ENCODE measurements at regions not wholly inside any gene's neighbourhood (a gene's known extent, or its start where the extent isn't known, plus 50 kb on each side); places are given as distances from the start of the nearest gene placed in this dataset.
"Not testable (repeated sequence)": the region's sequence is repeated elsewhere in the genome, so short reads cannot be mapped to it uniquely, and the experiment has no call there.

- Mint-ChIP-seq H3K36me3 (ENCODE audit: low read depth) (no peaks in the 10 kb centered on the region), H3K4me1 (ENCODE audit: low read depth) (no peaks in the 10 kb centered on the region), H3K9me3 (no peaks in the 10 kb centered on the region), H3K4me3 (no peak overlapping the region), H3K27me3 (ENCODE audit: low read depth) (no peaks in the 10 kb centered on the region), H3K27ac (no peak overlapping the region)
- no peak for DNase-seq (ENCODE audit: low spot score)
These were observed 849.4 kb downstream of the DACH1 start for GRCh38 chr13:71017607-71018006.

- Mint-ChIP-seq H3K4me3 (no peak overlapping the region), H3K36me3 (ENCODE audit: low read depth) (no peaks in the 10 kb centered on the region), H3K9me3 (no peaks in the 10 kb centered on the region), H3K4me1 (ENCODE audit: low read depth) (no peaks in the 10 kb centered on the region), H3K27ac (no peak overlapping the region), H3K27me3 (ENCODE audit: low read depth) (no peaks in the 10 kb centered on the region)
- DNase-seq (ENCODE audit: low spot score): no peak
These were observed 851.5 kb downstream of the DACH1 start for GRCh38 chr13:71015516-71015915.

- no peak for DNase-seq (ENCODE audit: low spot score)
- Mint-ChIP-seq H3K9me3 (no peaks in the 10 kb centered on the region), H3K36me3 (ENCODE audit: low read depth) (no peaks in the 10 kb centered on the region), H3K4me3 (no peak overlapping the region), H3K27ac (no peak overlapping the region), H3K27me3 (ENCODE audit: low read depth) (no peaks in the 10 kb centered on the region), H3K4me1 (ENCODE audit: low read depth) (no peaks in the 10 kb centered on the region)
These were observed 852.0 kb downstream of the DACH1 start for GRCh38 chr13:71015021-71015420.

- Mint-ChIP-seq H3K4me3 (no peak overlapping the region), H3K9me3 (no peaks in the 10 kb centered on the region), H3K27ac (no peak overlapping the region), H3K36me3 (ENCODE audit: low read depth) (no peaks in the 10 kb centered on the region), H3K27me3 (ENCODE audit: low read depth) (no peaks in the 10 kb centered on the region), H3K4me1 (ENCODE audit: low read depth) (no peaks in the 10 kb centered on the region)
- DNase-seq (ENCODE audit: low spot score): no peak
These were observed 861.1 kb downstream of the DACH1 start for GRCh38 chr13:71005919-71006318.

GRCh38 chr13:70995338-70995737 is 871.7 kb downstream of the DACH1 start:
- Mint-ChIP-seq H3K4me1 (ENCODE audit: low read depth) (no peaks in the 10 kb centered on the region), H3K27ac (no peak overlapping the region)

GRCh38 chr13:70994191-70994590 is 872.8 kb downstream of the DACH1 start:
- Mint-ChIP-seq H3K27me3 (ENCODE audit: low read depth) (no peaks in the 10 kb centered on the region), H3K4me3 (no peak overlapping the region), H3K9me3 (no peaks in the 10 kb centered on the region), H3K36me3 (ENCODE audit: low read depth) (no peaks in the 10 kb centered on the region), H3K4me1 (ENCODE audit: low read depth) (no peaks in the 10 kb centered on the region), H3K27ac (no peak overlapping the region)
- no peak for DNase-seq (ENCODE audit: low spot score)

More at GRCh38 chr13:70995338-70995737, 871.7 kb downstream of the DACH1 start:
- H3K27me3 Mint-ChIP-seq (ENCODE audit: low read depth): no peaks in the 10 kb centered on the region
- DNase-seq (ENCODE audit: low spot score): no peak
- no peaks in the 10 kb centered on the region for H3K9me3 Mint-ChIP-seq
- no peaks in the 10 kb centered on the region for H3K36me3 Mint-ChIP-seq (ENCODE audit: low read depth)
- H3K4me3 Mint-ChIP-seq: no peak overlapping the region

- H3K4me3 Mint-ChIP-seq: no peak overlapping the region
- no peaks in the 10 kb centered on the region for H3K36me3 Mint-ChIP-seq (ENCODE audit: low read depth)
- H3K27ac Mint-ChIP-seq: no peak overlapping the region
- H3K27me3 Mint-ChIP-seq (ENCODE audit: low read depth): no peaks in the 10 kb centered on the region
- DNase-seq (ENCODE audit: low spot score): no peak
- peaks cover 8% of the 10 kb centered on the region for H3K9me3 Mint-ChIP-seq
- no peaks in the 10 kb centered on the region for H3K4me1 Mint-ChIP-seq (ENCODE audit: low read depth)
These were observed 878.8 kb upstream of the KLHL1 start for GRCh38 chr13:70987043-70987442.

GRCh38 chr13:70985371-70985770 is 877.1 kb upstream of the KLHL1 start:
- peaks cover 8% of the 10 kb centered on the region for H3K9me3 Mint-ChIP-seq
- H3K27ac Mint-ChIP-seq: no peak overlapping the region
- no peaks in the 10 kb centered on the region for H3K27me3 Mint-ChIP-seq (ENCODE audit: low read depth)
- no peak overlapping the region for H3K4me3 Mint-ChIP-seq
- DNase-seq (ENCODE audit: low spot score): no peak
- H3K4me1 Mint-ChIP-seq (ENCODE audit: low read depth): no peaks in the 10 kb centered on the region
- no peaks in the 10 kb centered on the region for H3K36me3 Mint-ChIP-seq (ENCODE audit: low read depth)

GRCh38 chr13:70981219-70981618 is 873.0 kb upstream of the KLHL1 start:
- not testable (repeated sequence) for H3K27me3 Mint-ChIP-seq (ENCODE audit: low read depth); H3K36me3 Mint-ChIP-seq (ENCODE audit: low read depth); H3K27ac Mint-ChIP-seq; H3K9me3 Mint-ChIP-seq; DNase-seq (ENCODE audit: low spot score); H3K4me1 Mint-ChIP-seq (ENCODE audit: low read depth); H3K4me3 Mint-ChIP-seq

GRCh38 chr13:70969321-70969720 is 861.1 kb upstream of the KLHL1 start:
- H3K4me3 Mint-ChIP-seq: no peak overlapping the region
- no peak for DNase-seq (ENCODE audit: low spot score)
- H3K36me3 Mint-ChIP-seq (ENCODE audit: low read depth): no peaks in the 10 kb centered on the region
- H3K27ac Mint-ChIP-seq: no peak overlapping the region
- H3K27me3 Mint-ChIP-seq (ENCODE audit: low read depth): no peaks in the 10 kb centered on the region
- H3K9me3 Mint-ChIP-seq: no peaks in the 10 kb centered on the region
- H3K4me1 Mint-ChIP-seq (ENCODE audit: low read depth): no peaks in the 10 kb centered on the region

- Mint-ChIP-seq H3K27ac (no peak overlapping the region), H3K9me3 (no peaks in the 10 kb centered on the region)
These were observed 859.3 kb upstream of the KLHL1 start for GRCh38 chr13:70967564-70967963.

GRCh38 chr13:70964874-70965273 is 856.6 kb upstream of the KLHL1 start:
- no peak overlapping the region for H3K27ac Mint-ChIP-seq
- H3K4me3 Mint-ChIP-seq: no peak overlapping the region
- H3K27me3 Mint-ChIP-seq (ENCODE audit: low read depth): no peaks in the 10 kb centered on the region
- H3K36me3 Mint-ChIP-seq (ENCODE audit: low read depth): no peaks in the 10 kb centered on the region
- H3K4me1 Mint-ChIP-seq (ENCODE audit: low read depth): no peaks in the 10 kb centered on the region
- H3K9me3 Mint-ChIP-seq: no peaks in the 10 kb centered on the region
- no peak for DNase-seq (ENCODE audit: low spot score)

More at GRCh38 chr13:70967564-70967963, 859.3 kb upstream of the KLHL1 start:
- H3K4me3 Mint-ChIP-seq: no peak overlapping the region
- DNase-seq (ENCODE audit: low spot score): no peak
- H3K4me1 Mint-ChIP-seq (ENCODE audit: low read depth): no peaks in the 10 kb centered on the region
- H3K27me3 Mint-ChIP-seq (ENCODE audit: low read depth): no peaks in the 10 kb centered on the region
- H3K36me3 Mint-ChIP-seq (ENCODE audit: low read depth): no peaks in the 10 kb centered on the region

GRCh38 chr13:70964124-70964523 is 855.9 kb upstream of the KLHL1 start:
- no peaks in the 10 kb centered on the region for H3K9me3 Mint-ChIP-seq
- H3K4me1 Mint-ChIP-seq (ENCODE audit: low read depth): no peaks in the 10 kb centered on the region
- no peaks in the 10 kb centered on the region for H3K36me3 Mint-ChIP-seq (ENCODE audit: low read depth)
- H3K4me3 Mint-ChIP-seq: no peak overlapping the region
- DNase-seq (ENCODE audit: low spot score): no peak
- H3K27me3 Mint-ChIP-seq (ENCODE audit: low read depth): no peaks in the 10 kb centered on the region
- no peak overlapping the region for H3K27ac Mint-ChIP-seq

GRCh38 chr13:70960841-70961443 is 852.7 kb upstream of the KLHL1 start:
- DNase-seq (ENCODE audit: low spot score): no peak
- Mint-ChIP-seq H3K4me1 (ENCODE audit: low read depth) (no peaks in the 10 kb centered on the region), H3K36me3 (ENCODE audit: low read depth) (no peaks in the 10 kb centered on the region), H3K9me3 (no peaks in the 10 kb centered on the region), H3K4me3 (no peak overlapping the region), H3K27ac (no peak overlapping the region), H3K27me3 (ENCODE audit: low read depth) (no peaks in the 10 kb centered on the region)

- Mint-ChIP-seq H3K27ac (no peak overlapping the region), H3K36me3 (ENCODE audit: low read depth) (no peaks in the 10 kb centered on the region), H3K9me3 (no peaks in the 10 kb centered on the region), H3K4me1 (ENCODE audit: low read depth) (no peaks in the 10 kb centered on the region), H3K27me3 (ENCODE audit: low read depth) (no peaks in the 10 kb centered on the region), H3K4me3 (no peak overlapping the region)
- no peak for DNase-seq (ENCODE audit: low spot score)
These were observed 851.0 kb upstream of the KLHL1 start for GRCh38 chr13:70959035-70959775.

Data from T-helper 2 cell treated with Interferon-gamma antibody and Interleukin-4, amounts not matched to agents 5 μg/mL and 100 μg/mL, for 36 hours (primary cell).